AML-193 (cell line): ENCODE measurements at regions not wholly inside any gene's neighbourhood (a gene's known extent, or its start where the extent isn't known, plus 50 kb on each side); places are given as distances from the start of the nearest gene placed in this dataset.
"Not testable (repeated sequence)": the region's sequence is repeated elsewhere in the genome, so short reads cannot be mapped to it uniquely, and the experiment has no call there.

Source experiments
- DNase-seq, 2 experiments: peaks; one replicate each; lab custom pipeline; 2025; lab: John Stamatoyannopoulos, UW

DNA sequence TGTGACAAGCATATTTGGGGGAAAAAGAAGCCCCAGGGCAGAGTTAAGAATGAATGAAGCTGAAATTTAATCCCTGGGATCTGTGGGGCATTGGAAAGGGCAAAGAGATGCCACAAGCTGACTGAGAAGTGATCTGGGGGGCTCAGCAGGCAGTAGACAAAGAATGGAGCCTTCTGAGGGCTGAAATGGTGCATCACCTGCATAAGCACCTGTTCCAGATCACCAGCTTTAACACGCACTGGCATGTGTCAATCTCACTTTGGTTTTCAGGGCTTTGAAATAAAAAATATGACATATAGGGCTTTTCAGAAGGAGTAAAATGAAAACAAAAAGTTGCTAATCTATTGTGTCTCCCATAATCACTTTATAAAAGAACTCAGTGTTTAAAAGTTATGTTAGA lies 210.8 kb upstream of the ARHGEF26 start:
- DNase-seq: no peak

DNA sequence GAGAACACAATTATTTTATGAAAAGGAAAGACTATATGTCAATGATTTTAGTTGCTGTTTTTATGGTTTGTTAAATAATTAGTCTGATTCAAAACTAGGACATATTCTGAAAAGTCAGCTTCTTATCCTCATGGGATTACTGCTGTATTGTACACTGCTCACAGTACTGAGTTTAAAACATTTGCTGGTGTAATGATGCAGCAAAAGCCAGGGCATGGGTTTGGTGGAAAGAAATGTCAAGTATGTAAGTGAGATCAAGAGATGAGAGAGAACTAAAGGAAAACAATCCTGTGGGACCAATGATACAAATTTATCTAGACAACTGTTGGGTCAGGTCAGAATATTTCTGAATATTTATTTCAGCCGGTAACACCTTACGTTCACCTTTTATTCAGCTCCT lies 210.1 kb upstream of the ARHGEF26 start:
- no peak for DNase-seq

DNA sequence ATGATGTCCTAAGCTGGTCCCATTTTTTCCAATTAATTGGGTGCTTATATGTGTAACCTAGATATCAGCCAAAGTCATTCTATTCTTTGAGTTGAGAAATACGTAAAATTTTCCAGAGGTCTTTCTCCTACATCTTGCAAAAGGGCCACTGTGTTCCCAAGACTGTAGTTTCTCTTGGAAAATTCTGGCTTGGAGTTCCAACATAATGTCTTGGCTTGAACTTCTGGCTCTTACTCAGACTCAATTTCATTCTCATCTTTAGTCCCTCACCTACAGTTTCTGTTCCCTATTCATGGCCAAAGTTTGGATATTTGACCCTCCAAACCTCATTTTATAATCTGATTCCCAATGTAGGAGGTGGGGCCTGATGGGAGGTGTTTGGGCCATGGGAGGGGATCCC lies 201.4 kb upstream of the ARHGEF26 start:
- no peak for DNase-seq

DNA sequence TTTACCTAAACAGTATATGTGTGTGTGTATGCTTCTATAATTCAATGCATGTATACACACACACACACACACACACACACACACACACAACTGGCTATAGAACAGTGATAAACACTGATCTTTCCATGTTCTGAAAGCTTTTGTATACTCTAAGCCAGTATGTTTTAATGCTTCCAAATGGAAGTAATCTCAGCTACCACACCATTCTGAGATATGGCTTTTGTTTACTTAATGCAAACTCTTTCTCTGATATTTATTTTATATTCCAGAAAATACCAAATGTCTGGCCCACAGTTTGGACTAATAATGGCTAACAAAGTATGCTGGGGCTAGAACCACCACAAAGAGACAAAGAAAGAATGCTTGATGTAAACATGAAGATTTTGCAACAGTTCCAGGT lies 199.4 kb upstream of the ARHGEF26 start:
- DNase-seq: no peak

DNA sequence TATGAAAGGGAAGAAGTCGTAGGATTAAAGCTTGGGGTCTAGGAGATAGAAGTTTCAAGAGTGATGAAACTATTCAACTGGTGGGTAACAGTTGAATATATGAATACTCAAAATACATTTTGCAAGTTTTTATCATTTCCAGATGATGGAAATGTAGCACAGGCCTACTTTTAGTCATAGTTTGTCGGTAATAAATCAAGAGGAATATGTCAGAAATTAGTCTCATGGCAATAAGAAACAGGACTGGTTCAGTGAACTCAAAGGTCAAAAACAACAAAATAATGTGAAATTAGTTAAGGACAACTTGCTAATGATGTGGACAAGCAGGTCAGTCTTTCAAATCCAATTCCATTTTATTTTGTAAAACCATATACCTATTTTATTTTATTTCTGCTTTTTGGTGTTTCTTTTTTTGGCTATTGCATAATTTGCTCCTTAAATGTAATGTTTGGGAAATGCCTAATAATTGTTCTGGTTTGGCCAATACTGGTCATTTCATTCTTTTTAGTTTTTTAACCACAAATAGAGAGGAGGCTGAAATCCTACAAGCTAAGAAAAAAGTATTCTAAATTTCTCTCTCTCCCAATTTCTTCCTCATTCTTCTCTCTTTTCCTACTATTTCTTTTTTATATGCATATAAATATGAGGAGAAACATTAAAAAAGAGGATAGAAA lies 195.2 kb upstream of the ARHGEF26 start:
- no peak for DNase-seq

DNA sequence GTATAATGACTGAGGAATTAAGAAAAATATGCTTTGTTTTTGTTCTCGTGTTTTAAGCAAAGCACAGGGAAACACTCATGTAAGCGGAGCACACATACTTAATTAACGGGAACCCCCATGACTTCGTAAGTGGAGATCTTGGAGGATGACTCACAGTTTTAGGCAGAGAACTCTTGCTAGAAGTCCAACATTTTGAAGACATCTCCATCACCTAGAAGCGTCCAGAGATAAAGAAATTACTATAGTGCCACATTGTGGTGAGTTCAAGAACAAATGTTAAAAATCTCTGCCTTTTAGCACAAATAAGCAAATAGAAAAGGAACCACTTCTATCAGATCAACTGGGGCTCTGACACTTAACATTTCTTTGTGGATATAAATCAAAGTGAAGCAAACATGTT lies 194.1 kb upstream of the ARHGEF26 start:
- peak; percentile 15 to 27 for DNase-seq

DNA sequence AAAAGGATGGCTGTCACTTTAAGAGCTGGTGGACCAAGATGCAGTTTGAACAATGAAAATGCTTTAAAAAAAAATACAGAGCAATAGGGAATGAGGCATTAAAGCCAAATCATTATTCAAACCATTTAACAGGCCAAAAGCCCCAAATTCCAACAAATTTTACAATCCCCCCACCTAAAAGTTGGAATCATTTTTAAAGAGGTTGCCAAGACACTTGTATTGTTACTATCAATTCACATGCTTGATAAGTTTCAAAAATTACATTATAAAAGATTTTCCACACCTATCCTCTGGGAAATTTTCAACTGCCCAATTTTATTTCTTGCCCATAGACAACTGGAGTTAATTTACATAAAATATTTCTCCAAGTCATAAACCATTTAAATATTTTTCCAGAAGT lies 192.3 kb upstream of the ARHGEF26 start:
- no peak for DNase-seq

DNA sequence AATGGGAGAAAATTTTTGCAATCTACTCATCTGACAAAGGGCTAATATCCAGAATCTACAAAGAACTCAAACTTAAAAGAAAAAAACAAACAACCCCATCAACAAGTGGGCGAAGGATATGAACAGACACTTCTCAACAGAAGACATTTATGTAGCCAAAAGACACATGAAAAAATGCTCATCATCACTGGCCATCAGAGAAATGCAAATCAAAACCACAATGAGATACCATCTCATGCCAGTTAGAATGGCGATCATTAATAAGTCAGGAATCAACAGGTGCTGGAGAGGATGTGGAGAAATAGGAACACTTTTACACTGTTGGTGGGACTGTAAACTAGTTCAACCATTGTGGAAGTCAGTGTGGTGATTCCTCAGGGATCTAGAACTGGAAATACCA lies 187.7 kb upstream of the ARHGEF26 start:
- DNase-seq: not testable (repeated sequence)

DNA sequence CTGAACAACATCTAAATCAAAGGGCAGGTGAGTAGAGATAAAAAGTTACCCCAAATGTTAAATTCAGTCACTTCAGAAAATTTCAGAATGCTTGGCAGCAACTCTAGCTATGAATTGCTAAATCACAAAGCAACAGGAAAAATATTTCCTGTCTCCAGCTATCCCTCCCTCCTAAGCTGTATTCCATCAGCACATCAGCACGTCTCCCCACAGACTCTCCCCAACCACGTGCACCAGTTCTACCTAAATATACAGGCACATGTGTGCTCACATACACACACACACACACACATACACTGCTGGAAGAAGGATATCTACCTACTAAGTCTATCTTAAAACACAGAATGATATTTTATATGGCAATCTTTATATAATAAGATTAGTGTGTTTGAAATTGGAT lies 177.1 kb upstream of the ARHGEF26 start:
- DNase-seq: no peak

DNA sequence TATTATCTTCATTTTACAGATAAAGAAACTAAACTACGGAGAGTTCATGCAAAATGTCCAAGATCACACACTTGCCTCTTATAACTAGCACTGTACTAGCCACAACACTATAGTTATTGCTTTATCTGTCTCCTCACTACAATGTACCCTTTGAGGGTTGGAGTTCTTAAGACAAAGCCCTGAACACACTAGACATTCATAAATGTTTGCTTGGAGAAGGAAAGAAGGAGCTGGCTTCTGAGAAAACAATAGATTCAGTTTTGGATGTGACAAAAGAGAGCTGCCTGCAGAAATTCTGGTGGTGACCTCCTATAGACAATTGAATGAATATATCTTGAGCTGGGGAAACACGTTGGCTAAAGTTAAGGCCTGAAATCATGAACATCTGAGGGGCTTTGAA lies 169.9 kb upstream of the ARHGEF26 start:
- no peak for DNase-seq

DNA sequence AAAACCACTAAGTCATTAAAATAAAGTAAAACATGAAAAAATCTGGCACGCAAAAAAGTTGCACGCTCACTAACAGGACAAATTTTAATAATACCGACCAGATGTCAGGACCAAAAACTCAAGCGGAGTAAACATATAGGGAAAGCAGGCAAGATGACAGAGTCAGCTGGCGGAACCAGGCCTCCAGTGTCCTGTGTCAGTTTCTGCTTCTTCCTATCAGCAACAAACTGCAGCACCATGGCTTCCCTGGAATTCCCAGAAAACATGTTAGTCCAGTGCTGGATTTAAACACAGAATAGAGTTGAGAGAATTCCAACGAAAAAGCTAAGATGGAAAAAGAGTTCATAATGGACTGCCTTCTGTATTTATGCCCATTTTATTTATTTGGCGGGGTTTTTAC lies 169.1 kb upstream of the ARHGEF26 start:
- DNase-seq: no peak

DNA sequence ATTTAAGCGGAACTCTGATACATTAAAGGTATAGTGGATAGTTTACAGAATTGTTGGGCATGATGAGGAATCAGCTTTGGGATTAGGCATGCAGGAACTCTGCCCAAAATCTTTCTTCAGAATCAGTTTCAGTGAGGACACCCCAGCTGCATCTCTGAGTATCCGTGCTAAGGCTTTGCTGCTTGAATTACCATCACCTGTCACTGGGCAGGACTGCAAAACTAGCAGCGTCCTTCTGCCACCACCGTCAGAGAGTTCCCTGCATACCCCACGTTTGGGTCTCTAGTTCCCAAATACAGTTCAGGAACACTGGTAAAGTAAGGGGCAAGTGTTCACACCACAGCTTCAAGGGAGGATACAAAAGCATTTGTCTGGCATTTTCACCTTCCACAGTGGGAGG lies 164.6 kb upstream of the ARHGEF26 start:
- no peak for DNase-seq

DNA sequence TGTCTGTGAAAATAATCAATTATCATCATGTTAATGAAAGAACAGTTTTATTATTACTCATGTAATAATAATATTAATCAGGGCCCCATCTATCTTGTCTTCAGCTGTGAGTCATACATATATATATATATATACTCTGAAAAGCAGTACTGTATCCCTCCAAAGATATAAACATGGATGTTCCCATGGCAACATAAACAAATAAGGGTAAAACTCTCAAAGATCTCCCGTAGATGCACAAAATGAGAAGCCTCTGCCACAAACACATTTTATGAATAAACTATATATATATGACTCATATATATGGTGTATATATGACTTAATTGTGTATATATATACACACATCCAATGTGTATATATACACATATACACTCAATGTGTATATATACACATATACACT lies 163.8 kb upstream of the ARHGEF26 start:
- no peak for DNase-seq

DNA sequence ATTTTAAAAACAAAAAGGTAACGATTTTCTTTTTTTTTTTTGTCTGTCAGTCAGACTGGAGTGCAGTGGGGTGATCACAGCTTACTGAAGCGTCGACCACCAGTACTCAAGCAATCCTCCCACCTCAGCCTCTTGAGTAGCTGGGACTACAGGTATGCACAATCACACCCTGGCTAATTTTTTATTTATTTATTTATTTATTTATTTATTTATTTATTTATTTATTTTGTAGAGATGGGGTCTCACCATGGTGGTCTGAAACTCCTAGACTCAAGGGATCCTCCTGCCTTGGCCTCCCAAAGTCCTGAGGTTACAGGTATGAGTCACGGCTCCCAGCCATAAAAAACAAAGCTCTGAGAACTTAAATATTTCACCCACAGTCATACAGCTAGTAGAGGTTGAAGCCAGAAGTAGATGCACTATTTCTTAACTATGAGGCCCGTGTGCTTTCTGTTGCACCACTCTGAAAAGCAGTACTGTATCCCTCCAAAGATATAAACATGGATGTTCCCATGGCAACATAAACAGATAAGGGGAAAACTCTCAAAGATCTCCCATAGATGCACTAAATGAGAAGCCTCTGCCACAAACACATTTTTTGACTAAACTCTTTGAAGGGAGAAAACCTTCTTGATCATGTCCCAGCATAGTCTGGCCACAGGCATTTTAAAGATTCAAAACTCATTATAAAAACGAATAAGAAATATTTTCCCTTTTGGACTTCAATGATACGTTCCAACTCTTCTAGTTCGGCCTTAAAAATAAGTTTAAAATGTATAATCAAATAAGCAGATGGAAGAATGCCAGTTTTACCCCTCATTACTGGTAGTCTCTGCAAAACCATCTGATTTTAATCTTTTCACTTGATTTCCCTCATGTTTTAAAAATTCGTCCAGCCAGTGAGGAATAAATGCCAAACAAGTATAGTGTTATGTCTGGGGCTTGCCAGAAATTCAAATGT lies 162.3 kb upstream of the ARHGEF26 start:
- no peak for DNase-seq

DNA sequence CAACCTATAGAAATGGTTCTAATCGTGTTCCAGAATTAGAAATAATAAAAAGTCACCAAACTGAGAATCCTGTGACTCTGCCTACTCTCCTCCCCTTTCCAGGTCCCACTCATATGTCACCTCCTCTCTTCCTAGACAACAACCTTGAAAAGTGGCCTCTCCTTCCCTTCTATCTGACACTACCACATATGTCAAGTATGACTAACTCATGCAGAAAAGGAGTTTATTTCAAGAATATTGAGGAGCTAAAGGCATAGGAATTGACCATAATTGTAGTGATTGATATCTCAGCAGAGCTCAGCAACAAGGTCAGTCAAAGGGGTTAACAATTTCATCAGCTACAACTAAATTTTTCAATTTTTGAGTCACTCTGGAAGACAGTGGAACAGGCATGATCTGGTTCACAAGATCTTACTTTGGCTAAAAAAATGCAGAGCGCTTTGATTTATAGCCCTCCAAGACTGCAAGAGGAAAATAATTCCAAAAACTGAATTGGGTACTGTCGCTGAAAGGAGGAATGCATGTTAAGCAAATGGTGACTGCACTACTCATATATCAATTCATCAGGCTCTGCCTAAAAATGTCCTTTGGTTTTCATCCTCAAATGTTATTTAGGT lies 160.6 kb upstream of the ARHGEF26 start:
- no peak for DNase-seq

DNA sequence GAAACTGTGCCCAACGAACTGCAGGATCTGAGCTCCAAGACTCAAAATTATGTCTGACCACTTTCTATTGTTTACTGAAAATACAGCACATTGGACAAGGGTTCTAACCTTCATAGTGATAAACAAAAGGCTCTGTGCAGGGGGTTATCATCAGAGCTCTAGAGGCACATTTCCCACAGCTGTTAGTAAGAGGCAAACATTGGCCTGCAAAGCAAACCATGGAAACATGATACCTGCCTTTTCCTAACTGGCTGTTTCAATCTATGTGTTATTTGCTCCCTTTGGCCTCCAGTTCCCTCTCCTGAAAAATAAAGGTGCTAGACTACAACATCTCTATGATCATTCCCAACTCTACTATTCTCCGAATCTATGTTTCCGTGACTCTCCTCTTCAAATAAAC lies 159.7 kb upstream of the ARHGEF26 start:
- no peak for DNase-seq

DNA sequence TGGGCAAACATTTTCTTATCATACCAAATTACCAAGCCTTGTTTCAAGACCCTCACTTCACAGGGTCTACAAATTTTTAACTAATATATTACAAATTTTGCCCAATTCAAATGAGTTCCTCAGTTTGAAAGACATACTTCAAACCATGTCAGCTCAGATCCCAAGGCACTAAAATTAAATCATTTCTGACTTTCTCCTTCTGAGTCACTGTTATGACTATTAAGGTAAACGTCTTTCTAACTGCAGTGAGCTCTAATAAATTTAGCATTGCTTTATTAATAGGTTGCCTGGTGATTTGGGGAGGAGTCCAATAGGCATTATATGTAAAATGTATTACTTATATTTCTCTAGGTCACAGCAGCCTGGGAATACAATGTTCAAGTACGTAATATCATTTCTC lies 158.2 kb upstream of the ARHGEF26 start:
- no peak for DNase-seq

DNA sequence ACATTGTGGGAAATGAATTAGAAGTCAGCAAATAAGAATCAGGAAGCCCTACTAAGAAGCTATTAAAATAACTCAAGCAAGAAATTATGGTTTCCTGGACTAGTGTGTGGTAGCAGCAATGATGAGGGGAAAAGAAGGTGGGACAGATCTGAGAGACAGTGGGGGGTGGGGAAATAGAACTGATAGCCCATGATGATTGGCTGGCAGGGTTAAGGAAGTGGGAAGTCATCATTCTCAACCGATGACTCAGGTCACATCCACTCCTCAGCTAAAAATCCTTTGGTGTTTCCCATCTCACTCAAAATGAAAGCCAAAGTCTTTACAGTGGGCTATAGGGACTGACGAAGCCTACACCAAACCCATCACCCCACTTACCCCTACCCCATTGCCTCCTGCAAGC lies 153.9 kb upstream of the ARHGEF26 start:
- no peak for DNase-seq

DNA sequence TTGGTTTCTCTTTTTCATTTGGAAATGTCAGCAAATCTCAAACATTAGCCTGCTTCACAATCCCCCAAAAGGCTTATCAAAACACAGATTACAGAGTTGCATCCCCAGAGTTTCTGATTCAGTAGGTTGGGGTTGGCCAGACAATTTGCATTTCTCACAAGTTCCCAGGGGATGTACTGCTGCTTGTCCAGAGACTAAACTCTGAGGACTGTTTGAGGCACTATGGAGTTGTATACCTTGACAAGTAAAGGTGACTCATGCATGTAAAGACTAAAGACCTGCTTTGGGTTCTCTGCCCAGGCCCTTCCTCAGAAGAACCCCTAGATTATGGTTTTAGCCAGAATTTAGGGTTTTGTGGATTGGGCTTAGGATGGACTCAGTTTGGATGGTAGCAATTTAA lies 151.1 kb upstream of the ARHGEF26 start:
- DNase-seq: no peak

DNA sequence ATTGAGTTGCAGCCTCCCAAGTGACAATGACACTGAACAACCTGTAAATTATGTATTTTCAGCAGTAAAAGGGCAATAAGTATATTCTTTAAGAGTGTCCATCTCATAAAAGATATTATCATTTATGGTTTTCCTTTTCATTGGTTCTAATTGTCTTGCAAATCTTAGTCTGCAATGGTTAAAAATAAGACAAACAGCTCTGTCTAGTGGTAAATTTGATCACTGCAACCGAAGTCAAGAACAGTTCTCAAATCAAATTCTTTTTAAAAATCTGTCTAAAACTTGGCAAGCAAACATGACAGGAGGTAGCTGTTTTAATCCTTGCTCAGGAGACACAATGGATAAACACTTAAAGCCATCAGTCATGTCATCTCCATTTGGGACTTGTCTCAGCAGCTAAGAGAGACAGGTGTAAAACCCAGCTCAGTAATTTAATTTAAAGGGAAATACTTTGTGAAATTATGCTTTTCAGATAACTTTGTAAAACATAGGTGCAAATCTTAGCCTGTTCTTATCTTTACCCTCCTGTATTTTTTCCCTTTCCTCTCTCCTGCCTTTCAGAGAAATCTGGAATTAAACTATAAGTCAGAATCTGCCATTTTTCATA lies 150.3 kb upstream of the ARHGEF26 start:
- peak; percentile 37 to 53 for DNase-seq

DNA sequence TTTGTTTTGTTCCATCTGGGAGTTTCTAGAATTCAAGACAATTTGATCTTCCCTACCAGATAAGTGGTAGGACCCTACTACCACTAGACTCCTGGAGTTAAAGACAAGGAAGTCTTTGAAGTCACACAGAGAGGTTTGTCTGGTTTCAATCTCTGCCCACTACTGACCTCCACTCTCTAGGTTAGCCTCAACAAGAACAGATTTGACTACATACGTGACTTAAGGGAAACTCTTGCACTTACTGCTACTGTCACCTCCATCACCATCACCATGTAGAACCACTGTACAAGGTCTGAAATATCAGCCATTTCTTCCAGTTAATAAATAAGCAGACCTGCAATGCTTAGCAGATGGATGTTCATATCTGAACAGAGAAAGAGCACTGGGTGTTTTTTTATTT lies 148.3 kb upstream of the ARHGEF26 start:
- DNase-seq: no peak

DNA sequence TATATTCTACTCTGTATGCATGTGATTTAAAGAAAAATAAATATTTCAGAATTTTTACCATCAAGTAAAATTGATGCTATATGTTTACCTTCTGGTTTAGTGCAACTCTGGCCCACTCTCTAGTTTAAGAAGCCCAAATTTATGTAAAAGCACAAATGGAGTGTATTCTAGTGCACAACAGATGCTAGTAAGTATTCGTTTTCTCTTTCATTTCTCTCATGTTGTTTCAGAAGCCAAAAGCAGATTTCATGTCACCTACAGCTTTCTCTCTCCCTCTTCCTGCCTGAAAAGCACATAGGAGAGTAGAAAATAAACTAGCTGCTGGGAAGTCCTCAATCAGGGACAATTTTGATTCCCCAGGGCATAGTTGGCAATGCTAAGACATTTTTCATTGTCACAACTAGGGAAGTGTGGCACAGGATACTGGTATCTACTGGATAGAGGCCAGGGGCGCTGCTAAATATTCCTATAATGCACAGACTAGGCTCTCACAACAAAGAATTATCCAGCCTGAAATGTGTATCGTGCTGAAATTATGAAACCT lies 147.4 kb upstream of the ARHGEF26 start:
- DNase-seq: no peak
